Epithelial cell of proximal tubule (primary cell): ENCODE measurements at regions not wholly inside any gene's neighbourhood (a gene's known extent, or its start where the extent isn't known, plus 50 kb on each side); places are given as distances from the start of the nearest gene placed in this dataset.

Experiments used
- DNase-seq: peaks from one replicate; pipeline ENCODE4 v3.0.0-alpha.2; 2011; ENCODE audit warnings: low read depth
- H3K4me3 ChIP-seq: 2 replicates; pipeline ENCODE4 v1.5.1; 2011; ENCODE audit warnings: low read depth, mild to moderate bottlenecking, low read length
- CTCF ChIP-seq: conservative IDR thresholded peaks from 2 replicates; pipeline ENCODE4 v1.5.1; 2012; ENCODE audit warnings: low read depth, mild to moderate bottlenecking, low read length

GRCh38 chr7:86931439-86931838 lies 128.0 kb downstream of the ELAPOR2 start:
- no peak overlapping the region for H3K4me3 ChIP-seq
- no peak for DNase-seq
- no peak for TF ChIP-seq CTCF

DNA sequence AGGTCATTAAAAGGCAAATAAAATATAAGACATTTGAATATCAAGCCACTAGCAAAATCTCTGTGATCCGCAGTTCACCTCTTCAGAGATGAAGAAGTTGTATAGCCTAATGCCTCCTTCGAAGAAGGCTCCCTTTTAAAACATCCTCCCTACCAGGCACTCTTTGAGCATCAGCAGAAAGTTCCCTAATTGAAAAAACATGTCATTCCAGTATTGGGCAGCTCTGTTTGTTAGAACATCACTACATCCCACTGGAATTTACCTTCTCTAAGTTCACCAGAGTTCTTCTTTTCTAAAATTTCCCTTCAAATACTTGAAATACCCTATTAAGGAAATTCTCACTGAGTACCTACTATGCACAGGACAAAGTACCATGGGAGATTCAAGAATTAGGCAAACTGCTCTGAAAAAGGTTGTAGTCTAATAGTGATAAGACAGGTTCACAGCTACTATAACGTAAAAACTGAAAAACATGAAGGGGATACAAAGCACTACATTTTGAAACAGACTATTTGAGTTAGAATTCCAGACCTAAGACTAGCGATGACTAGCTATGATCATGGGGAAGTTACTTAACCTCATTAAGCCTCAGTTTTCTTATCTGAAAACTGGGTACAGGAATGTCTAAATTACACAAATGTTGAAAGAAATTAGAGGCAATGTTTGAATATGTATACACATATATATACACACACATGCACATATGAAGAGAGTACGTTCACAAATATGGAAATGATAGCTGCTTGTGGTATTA lies 128.7 kb downstream of the ELAPOR2 start:
- DNase-seq = no peak
- no peak for TF ChIP-seq CTCF
- H3K4me3 ChIP-seq = no peak overlapping the region

GRCh38 chr7:86929293-86930109 lies 130.0 kb downstream of the ELAPOR2 start:
- no peak for TF ChIP-seq CTCF
- DNase-seq = no peak
- no peak overlapping the region for H3K4me3 ChIP-seq

DNA sequence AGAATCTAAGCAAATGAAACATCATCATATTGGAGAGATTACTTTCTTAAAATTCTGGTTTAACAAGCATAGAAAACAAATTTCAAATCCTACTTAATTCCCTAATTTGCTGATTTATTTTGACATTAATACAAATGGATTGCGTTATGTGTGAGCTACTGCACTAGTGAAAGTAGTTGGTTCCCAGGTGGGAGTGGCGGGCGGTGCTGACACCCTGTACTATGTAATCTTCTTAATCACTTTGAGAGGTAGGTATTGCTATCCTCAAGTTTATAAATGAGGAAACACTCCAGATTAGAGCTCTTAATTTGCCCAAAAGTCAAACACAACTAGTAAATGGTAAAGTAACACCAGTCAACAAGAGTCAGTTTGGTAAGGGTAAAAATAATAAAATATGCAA lies 131.1 kb downstream of the ELAPOR2 start:
- DNase-seq = no peak
- no peak for TF ChIP-seq CTCF
- no peak overlapping the region for H3K4me3 ChIP-seq

- no peak for DNase-seq
- H3K4me3 ChIP-seq = no peak overlapping the region
- peak; percentile 78 for TF ChIP-seq CTCF
These were observed 132.7 kb downstream of the ELAPOR2 start for GRCh38 chr7:86926732-86927131.

DNA sequence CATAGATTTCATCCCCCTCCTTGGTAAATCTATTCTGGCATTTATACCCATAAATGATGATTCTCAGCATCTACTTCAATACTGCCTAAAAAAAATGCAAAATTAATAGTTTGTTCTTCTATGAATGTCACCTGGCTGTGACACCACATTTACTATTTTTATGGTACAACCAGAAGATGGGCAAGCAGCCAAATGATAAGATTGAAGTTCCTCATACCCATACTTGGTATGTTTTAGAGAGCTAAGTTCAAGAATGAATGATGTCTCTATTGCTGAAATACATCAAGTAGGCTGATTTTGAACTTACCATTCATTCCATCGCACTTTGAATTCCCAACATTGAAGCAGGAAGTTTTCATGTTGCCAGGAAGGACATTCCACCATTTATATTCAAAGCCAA lies 134.2 kb downstream of the ELAPOR2 start:
- TF ChIP-seq CTCF = no peak

More for the DNA sequence above, 134.2 kb downstream of the ELAPOR2 start:
- H3K4me3 ChIP-seq = no peak overlapping the region
- no peak for DNase-seq
